ENCODE measurements at regions not wholly inside any gene's neighbourhood (a gene's known extent, or its start where the extent isn't known, plus 50 kb on each side); places are given as distances from the start of the nearest gene placed in this dataset.

- DNase-seq (ENCODE audit: low read depth, low spot score): no peak
Observed at GRCh38 chr2:118699447-118700175, 147.8 kb downstream of the EN1 start.

DNA sequence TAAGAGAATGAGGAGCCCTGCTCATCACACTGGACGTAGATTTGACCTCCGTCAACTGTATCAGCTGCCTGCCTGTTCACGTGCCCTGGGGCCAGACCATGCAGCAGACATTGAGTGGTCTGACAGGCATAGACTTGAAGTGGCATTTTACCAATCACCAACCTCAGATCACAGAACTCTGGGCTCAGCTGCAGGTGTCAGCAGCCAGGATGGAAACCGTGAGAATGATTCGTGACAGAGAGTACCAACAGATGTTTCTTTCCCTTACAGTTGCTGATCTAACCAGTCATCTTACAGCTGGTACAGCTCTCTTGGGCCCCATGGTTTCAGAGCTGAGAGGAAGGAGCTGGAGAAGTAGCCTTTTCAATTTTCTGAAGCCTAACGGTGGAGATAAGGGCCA is 148.9 kb downstream of the EN1 start:
- no peak for DNase-seq (ENCODE audit: low read depth, low spot score)

DNA sequence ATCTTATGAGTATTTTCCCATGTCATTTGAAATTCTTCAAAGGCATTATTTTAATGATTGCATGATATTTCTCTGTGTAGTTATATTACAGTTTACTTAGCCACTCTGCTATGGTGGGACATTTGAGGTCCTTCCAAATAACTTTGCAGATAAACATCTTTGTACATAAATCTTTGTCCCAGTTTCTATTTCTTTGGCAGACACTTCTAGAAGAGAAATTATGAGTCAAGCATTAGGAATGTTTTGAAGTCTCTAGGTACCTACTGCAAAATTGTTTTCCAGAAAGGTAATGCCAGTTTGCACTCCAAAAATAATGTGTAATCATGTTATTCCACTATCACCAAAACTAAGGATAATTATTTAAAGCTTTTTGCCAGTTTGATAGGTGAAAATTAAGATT is 149.7 kb downstream of the EN1 start:
- DNase-seq (ENCODE audit: low read depth, low spot score): no peak

DNA sequence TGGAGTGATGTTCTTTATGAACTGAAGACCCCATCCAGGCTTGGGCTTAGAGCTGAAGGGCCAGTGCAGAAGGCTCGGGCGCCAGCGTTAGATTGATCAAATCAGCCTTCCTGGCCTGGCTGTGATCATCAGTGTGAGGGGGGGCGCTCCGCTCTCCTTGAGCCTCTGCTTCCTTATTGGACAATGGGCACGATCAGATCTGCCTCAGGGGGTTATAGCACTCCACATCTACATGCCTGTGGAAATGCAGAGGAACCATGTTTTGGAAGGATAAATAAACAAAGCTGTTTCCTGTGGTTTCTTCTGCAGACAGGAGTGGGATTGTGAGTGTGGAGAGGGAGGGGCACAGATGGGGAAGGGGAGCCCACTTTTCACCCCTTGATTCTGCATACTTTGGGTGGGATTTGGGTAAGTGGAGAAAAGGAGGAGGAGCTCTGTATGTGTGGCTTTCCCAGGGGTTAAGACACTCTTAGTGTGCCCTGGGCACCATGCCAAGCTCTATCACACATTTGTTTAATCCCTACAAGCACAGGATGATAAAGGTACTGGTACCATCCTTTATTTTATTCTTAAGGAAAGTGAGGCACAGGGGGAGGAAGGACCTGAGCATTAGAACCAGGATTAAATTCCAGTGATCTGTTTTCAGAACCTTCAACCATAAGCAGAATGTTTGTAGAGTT is 150.5 kb downstream of the EN1 start:
- no peak for DNase-seq (ENCODE audit: low read depth, low spot score)

DNA sequence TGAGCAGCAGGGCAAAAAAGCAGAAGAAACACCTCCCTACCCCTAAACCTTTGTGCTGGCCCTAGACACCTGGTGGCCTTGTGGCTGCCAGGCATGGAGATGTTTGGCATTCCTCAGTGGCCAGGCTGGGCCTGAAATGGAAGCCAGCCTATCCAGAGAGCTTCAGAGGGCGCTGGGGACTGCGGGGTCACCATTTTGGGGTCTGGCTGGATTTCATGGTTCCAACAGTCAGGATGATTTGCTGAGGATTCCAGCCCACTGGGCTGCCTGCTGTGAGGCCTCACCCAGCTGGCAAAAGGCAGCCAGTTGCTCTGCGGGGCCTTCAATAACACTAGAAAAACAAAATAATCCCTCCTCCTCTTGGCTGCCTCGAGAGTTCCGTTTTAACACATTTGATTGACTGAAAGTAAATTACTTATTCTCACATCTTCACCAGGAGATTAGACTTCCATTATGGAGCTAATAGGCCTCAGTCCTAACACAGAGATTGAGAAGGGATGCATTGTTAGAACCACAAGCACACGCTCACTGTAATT is 154.1 kb downstream of the EN1 start:
- DNase-seq (ENCODE audit: low read depth, low spot score): no peak

DNA sequence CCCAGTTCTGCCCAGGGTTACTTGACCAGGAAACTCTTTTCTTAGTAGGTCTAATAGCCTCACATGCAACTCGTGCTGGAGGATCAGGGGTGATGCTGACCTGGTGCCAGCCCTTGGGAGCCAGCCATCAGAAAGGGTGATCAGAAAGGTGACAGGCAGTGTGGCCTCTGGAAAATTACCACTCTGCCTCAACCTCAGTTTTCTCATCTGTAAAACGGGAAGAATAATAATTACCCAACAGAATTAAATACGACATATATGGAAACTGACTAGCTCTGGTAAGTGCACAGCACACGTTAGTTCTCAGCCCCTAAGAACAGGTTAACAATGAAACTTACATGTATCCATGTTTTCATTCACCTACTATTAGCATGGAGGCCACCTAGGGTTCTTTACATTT is 157.6 kb downstream of the EN1 start:
- DNase-seq (ENCODE audit: low read depth, low spot score): no peak

- no peak for DNase-seq (ENCODE audit: low read depth, low spot score)
Observed at GRCh38 chr2:118689456-118689855, 158.0 kb downstream of the EN1 start.

- no peak for DNase-seq (ENCODE audit: low read depth, low spot score)
Observed at GRCh38 chr2:118689033-118689432, 158.4 kb downstream of the EN1 start.

DNA sequence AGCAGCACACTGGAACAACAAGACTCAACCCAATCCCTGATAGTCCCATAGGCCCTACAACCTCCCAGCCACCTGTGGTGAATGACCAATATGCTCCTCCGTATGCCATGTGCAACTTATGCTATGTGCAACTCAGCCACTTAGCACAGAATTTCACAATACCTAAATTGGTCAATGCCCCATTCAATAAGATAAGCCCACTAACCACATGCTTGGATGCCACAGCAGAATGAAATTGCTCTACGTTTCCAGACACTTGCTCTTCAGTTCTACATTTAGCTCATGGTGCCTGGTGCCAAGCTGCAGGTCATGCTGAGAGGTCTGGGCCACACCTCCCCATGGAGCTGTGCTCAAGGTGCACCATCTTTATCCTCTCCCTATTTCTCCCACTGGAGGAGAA is 159.8 kb downstream of the EN1 start:
- no peak for DNase-seq (ENCODE audit: low read depth, low spot score)

GRCh38 chr2:118687192-118687591 is 160.3 kb downstream of the EN1 start:
- no peak for DNase-seq (ENCODE audit: low read depth, low spot score)

DNA sequence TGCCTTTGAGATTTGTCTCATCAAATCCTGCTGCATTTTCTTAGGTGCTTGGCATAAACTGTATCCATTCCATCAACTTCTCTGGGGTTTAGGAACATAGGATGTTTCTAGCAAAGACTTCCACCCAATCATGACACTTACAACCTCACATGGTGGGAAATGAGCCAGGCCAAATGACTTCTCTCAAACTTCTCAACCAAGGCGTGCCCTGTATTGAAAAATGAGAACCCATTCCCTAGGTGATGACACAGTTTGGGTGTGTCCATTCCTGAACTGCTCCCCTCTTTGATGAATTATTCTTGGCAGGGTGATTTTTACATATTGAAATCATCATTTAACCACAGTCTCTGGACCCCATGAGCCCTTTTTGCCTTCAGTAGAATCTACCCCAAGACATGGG is 161.1 kb downstream of the EN1 start:
- DNase-seq (ENCODE audit: low read depth, low spot score): no peak

GRCh38 chr2:118683460-118683859 is 164.0 kb downstream of the EN1 start:
- DNase-seq (ENCODE audit: low read depth, low spot score): no peak

DNA sequence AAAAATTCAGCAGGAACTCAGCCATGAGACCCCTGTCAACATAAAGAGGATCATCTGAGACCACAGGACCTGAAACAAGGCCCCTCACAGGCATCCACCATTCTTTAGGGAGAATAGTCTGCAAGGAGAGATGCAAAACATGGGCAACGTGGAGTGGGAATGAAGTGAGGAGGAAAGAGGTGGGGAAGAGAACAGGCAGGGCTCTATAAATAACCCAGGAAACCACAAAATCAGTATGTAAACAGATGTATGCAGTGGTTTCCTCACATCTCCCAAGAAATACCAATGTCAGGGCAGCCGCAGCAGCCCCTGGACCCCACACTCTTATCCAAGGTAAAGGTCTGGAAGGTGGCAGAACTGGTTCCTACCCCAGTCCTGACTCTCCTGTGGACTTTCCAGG is 168.5 kb downstream of the EN1 start:
- DNase-seq (ENCODE audit: low read depth, low spot score): no peak

GRCh38 chr2:118677546-118677945 is 169.9 kb downstream of the EN1 start:
- no peak for DNase-seq (ENCODE audit: low read depth, low spot score)

- no peak for DNase-seq (ENCODE audit: low read depth, low spot score)
Observed at GRCh38 chr2:118675531-118675930, 171.9 kb downstream of the EN1 start.

DNA sequence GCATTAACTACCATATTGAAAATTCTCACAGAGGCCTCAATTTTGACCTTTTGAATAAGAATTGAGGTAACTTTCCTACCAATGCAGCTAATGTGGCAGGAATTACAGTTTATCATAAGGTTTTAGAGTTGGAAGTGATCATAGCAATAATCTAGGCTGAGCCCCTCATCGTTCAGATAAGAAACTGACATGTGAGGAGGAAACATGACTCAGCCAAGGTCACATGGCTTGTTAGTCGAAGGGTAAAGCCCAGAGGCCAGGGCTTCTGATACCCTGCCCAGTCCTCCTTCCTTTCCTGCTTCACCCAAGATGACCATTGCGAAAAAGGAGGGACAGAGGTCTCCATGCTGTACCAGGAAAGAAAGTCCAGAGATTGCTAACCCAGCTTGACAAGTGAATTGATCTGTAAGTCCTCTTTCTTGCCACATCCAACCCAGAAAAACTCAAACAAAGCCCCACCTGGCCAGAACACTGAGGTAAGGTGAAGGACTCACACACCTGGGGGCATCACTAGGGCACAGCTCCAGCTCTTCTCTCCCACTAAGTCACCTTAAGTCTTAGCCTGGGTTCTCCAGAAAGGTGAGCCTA is 174.8 kb downstream of the EN1 start:
- no peak for DNase-seq (ENCODE audit: low read depth, low spot score)

GRCh38 chr2:118671701-118672454 is 175.6 kb downstream of the EN1 start:
- DNase-seq (ENCODE audit: low read depth, low spot score): no peak

DNA sequence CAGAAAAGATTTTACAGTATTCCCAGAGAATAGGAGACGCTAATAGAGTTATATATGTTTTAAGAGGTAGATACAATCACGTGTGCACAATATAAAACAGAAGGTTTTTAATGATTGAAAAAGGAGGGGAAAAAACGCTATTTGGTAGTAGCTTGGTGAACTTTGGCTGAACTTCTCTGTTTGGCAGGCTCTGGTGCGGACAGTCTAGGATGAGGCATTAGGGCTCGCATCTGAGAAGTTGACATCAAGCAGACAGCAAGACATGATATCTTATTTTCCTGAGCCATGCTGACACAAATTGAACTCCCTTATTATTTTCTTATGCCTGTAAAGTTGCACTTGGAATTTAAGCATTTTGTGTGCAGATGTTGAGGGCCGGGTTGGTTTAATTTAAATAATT is 176.6 kb downstream of the EN1 start:
- DNase-seq (ENCODE audit: low read depth, low spot score): no peak

GRCh38 chr2:118670276-118670675 is 177.2 kb downstream of the EN1 start:
- DNase-seq (ENCODE audit: low read depth, low spot score): no peak

DNA sequence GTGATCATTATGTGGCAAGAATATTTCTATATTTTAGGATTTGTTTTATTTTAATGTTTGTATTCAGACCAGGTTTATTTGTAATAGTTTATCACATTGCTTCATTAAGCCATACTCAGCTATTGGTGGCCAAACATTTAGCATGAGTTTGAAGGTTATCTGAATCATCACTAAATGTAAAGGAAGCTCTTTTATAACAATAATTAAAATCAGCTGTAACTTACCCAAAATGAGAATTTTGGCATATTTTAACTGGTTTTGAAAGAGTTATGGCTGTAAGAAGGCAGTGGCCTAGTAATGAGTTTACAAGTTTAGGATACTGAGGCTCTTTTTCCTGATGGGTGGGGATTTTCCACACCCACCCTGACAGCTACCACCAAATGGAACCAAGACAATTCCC is 177.8 kb downstream of the EN1 start:
- no peak for DNase-seq (ENCODE audit: low read depth, low spot score)

GRCh38 chr2:118668431-118669424 is 178.7 kb downstream of the EN1 start:
- DNase-seq (ENCODE audit: low read depth, low spot score): no peak

Measured in activated CD4-positive, CD25-positive, alpha-beta regulatory T cell treated with anti-CD3 and anti-CD28 coated beads, Interleukin-2, amount 50 U/mL, for 16 hours (primary cell).